ENCODE measurements at regions not wholly inside any gene's neighbourhood (a gene's known extent, or its start where the extent isn't known, plus 50 kb on each side); places are given as distances from the start of the nearest gene placed in this dataset.
A peak's percentile ranks its signal among the peaks of the same experiment; 100 is the strongest.

DNA sequence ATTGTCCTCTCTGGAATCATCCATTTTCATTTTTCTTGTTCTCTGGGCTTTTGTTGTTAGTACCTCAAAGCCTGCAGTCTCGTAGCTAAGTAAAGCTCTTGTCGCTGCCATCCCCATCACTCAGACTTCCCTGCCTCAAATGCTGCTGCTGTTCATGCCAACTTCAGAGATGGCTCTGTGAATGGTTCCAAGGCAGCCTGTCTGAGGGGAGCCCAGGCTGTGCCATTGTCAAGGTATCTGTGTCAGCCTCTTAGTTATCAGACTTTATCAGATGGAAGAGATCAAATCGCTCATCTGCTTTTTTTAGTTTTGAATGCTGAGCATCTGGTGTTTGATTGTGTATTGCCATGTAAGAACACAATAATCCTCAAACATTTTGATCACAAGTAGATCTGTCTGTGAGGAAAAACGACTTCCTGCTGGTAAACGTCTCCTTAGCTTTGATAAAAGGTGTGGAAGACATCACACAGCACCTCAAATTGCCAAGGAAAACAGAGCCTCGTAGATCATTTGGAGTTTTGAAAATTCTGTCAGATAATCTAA, 304.2 kb upstream of the ZC3H12C start:
- intact Hi-C loops (cut with micrococcal nuclease; ENCODE audit: unreplicated experiment) = no loop called here
- Histone ChIP-seq H3K4me2 (no peak overlapping the region), H3K9me3 (ENCODE audit: insufficient read depth, low read depth) (no peaks in the 10 kb centered on the region), H3K4me3 (no peak overlapping the region), H3K4me1 (replicated peaks; ENCODE audit: insufficient read depth) (no peaks in the 10 kb centered on the region), H3K27me3 (ENCODE audit: insufficient read depth, low read depth) (no peaks in the 10 kb centered on the region; the same call in 1 of the 2 replicates), H3F3A (ENCODE audit: insufficient read depth, low read depth) (no peaks in the 10 kb centered on the region), H3K36me3 (ENCODE audit: low read depth) (no peaks in the 10 kb centered on the region), H3K27ac (no peak overlapping the region), H2AFZ (no peak overlapping the region; the same call in 1 of the 2 replicates), H4K20me1 (ENCODE audit: insufficient read depth) (no peaks in the 10 kb centered on the region), H3K79me2 (ENCODE audit: low read depth) (no peaks in the 10 kb centered on the region), H3K9me2 (ENCODE audit: insufficient read depth) (no peaks in the 10 kb centered on the region; the same call in 1 of the 2 replicates)
- DNase-seq = no peak
- CTCF ChIA-PET = no interaction called here
- no peak for TF ChIP-seq EZH2 (IDR thresholded peaks at IDR 0.05; ENCODE audit: low read depth)
- no peak for TF ChIP-seq CTCF (conservative IDR thresholded peaks at IDR 0.05)
- no TSS peak for BruUV-seq (replicated peaks)
- POLR2A ChIA-PET (ENCODE audit: unreplicated experiment) = no interaction called here

GRCh38 chr11:109789901-109790300, 303.3 kb upstream of the ZC3H12C start:
- H3K27me3 ChIP-seq (ENCODE audit: insufficient read depth, low read depth) = no peaks in the 10 kb centered on the region; the same call in 1 of the 2 replicates
- H3K27ac ChIP-seq = no peak overlapping the region
- H3K4me3 ChIP-seq = no peak overlapping the region
- no TSS peak for BruUV-seq (replicated peaks)
- no peaks in the 10 kb centered on the region for H3F3A ChIP-seq (ENCODE audit: insufficient read depth, low read depth)
- ChIA-PET CTCF (no interaction called here), POLR2A (ENCODE audit: unreplicated experiment) (no interaction called here)
- no peaks in the 10 kb centered on the region for H3K36me3 ChIP-seq (ENCODE audit: low read depth)
- no peak overlapping the region for H3K4me2 ChIP-seq
- H4K20me1 ChIP-seq (ENCODE audit: insufficient read depth) = no peaks in the 10 kb centered on the region
- TF ChIP-seq EZH2 (IDR thresholded peaks at IDR 0.05; ENCODE audit: low read depth) (no peak), CTCF (conservative IDR thresholded peaks at IDR 0.05) (no peak)
- no peaks in the 10 kb centered on the region; the same call in 1 of the 2 replicates for H3K9me2 ChIP-seq (ENCODE audit: insufficient read depth)
- H2AFZ ChIP-seq = peak overlapping the region; percentile 7; the same call in 1 of the 2 replicates
- no peaks in the 10 kb centered on the region for H3K4me1 ChIP-seq (replicated peaks; ENCODE audit: insufficient read depth)
- H3K9me3 ChIP-seq (ENCODE audit: insufficient read depth, low read depth) = no peaks in the 10 kb centered on the region
- intact Hi-C loops (cut with micrococcal nuclease; ENCODE audit: unreplicated experiment) = no loop called here
- no peaks in the 10 kb centered on the region for H3K79me2 ChIP-seq (ENCODE audit: low read depth)
- DNase-seq = no peak

GRCh38 chr11:109791337-109791736, 301.9 kb upstream of the ZC3H12C start:
- ChIA-PET POLR2A (ENCODE audit: unreplicated experiment) (no interaction called here), CTCF (no interaction called here)
- intact Hi-C loops (cut with micrococcal nuclease; ENCODE audit: unreplicated experiment) = no loop called here
- no peaks in the 10 kb centered on the region; the same call in 1 of the 2 replicates for H3K9me2 ChIP-seq (ENCODE audit: insufficient read depth)
- H3K27ac ChIP-seq = no peak overlapping the region
- H3K4me3 ChIP-seq = no peak overlapping the region
- H3K79me2 ChIP-seq (ENCODE audit: low read depth) = no peaks in the 10 kb centered on the region
- no peak overlapping the region for H2AFZ ChIP-seq
- no peaks in the 10 kb centered on the region; the same call in 1 of the 2 replicates for H3K27me3 ChIP-seq (ENCODE audit: insufficient read depth, low read depth)
- no peaks in the 10 kb centered on the region for H3K9me3 ChIP-seq (ENCODE audit: insufficient read depth, low read depth)
- H3K4me2 ChIP-seq = no peak overlapping the region
- no peaks in the 10 kb centered on the region for H4K20me1 ChIP-seq (ENCODE audit: insufficient read depth)
- no peak for DNase-seq
- TF ChIP-seq EZH2 (IDR thresholded peaks at IDR 0.05; ENCODE audit: low read depth) = no peak
- no peak for TF ChIP-seq CTCF (conservative IDR thresholded peaks at IDR 0.05)
- H3K36me3 ChIP-seq (ENCODE audit: low read depth) = no peaks in the 10 kb centered on the region
- H3K4me1 ChIP-seq (replicated peaks; ENCODE audit: insufficient read depth) = no peaks in the 10 kb centered on the region
- no peaks in the 10 kb centered on the region for H3F3A ChIP-seq (ENCODE audit: insufficient read depth, low read depth)
- no TSS peak for BruUV-seq (replicated peaks)

Data from PC-9 (cell line).